Superior temporal gyrus (tissue), 1 donor: ENCODE measurements at regions not wholly inside any gene's neighbourhood (a gene's known extent, or its start where the extent isn't known, plus 50 kb on each side); places are given as distances from the start of the nearest gene placed in this dataset.
"Not testable (repeated sequence)": the region's sequence is repeated elsewhere in the genome, so short reads cannot be mapped to it uniquely, and the experiment has no call there.

Source experiments
- DNase-seq: peaks from one replicate; pipeline ENCODE4 v3.0.0-alpha.2; 2016; ENCODE audit errors: extremely low spot score

DNA sequence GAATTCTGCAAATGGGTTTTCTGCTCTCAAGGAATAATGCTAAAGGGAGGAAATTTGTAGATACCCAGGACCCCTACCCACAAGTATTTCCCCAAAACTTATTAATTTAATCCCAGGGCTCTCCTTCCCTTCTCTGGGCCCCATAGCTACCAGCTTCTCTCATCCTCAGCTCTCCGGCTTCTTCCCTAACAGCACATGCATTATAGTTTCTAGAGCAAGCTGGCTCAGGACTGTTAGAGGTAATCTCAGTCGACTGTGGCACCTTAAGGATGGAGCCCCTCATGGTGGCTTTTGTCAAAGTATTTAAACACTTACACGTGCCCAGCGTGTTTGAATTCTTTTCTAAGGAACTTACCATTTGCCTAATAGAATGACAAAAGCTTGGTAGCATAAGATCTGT lies 252.5 kb upstream of the GAS1 start:
- DNase-seq = no peak

- no peak for DNase-seq
Measured at GRCh38 chr9:87201351-87201751, 254.0 kb upstream of the GAS1 start.

GRCh38 chr9:87206064-87206661 lies 258.9 kb upstream of the GAS1 start:
- no peak for DNase-seq

GRCh38 chr9:87210658-87211057 lies 263.4 kb upstream of the GAS1 start:
- not testable (repeated sequence) for DNase-seq

GRCh38 chr9:87211669-87212068 lies 264.4 kb upstream of the GAS1 start:
- no peak for DNase-seq

GRCh38 chr9:87212605-87213021 lies 265.3 kb upstream of the GAS1 start:
- no peak for DNase-seq

- DNase-seq = no peak
Measured at GRCh38 chr9:87213948-87214347, 266.6 kb upstream of the GAS1 start.

DNA sequence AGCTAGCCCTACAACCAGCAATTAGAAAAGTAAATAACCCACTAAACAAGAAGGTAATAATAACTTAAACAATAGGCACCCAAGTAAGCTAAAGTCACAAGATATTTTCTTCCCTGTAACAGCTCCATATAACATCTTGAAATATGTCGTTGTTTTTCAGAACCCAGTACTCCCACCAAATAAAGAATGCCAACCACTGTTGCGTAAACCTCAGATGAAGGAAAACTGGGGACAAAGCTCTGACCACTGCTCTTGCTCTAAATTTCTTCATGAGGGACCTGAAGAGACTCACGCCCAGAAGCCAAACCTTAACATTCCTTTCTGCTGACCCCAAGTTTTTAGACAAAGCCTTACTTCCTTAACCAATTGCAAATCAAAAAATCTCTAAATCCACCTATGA lies 267.7 kb upstream of the GAS1 start:
- no peak for DNase-seq

GRCh38 chr9:87216036-87216435 lies 268.7 kb upstream of the GAS1 start:
- no peak for DNase-seq

DNA sequence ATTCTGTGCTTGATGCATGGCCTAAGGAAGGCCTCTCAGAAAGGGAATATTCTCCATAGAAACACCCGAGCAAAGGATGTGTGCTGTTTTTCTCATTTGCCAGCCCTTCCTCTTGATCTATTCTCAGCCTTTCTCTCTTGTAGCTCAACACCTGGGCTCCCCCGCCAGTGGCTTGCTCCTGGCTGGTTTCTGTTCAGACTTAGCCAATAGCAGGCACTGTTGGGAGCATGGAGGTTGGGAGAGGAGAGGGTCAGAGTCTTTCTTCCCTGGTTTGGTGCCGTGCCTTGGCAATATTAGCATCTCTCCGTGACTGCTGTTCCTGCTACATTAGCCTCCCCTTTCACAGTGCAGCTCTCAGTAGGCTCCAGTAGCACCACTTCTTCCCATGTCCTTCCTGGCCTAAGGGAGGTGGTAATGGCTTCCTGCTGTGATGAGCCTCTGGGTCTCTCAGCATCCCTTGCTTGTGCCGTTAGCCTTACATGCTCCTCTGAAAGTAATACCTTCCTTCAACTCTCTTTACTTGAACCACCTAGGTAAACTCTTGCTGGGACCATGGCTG lies 269.7 kb upstream of the GAS1 start:
- DNase-seq = no peak

GRCh38 chr9:87223392-87224246 lies 274.0 kb upstream of the DAPK1 start:
- no peak for DNase-seq

DNA sequence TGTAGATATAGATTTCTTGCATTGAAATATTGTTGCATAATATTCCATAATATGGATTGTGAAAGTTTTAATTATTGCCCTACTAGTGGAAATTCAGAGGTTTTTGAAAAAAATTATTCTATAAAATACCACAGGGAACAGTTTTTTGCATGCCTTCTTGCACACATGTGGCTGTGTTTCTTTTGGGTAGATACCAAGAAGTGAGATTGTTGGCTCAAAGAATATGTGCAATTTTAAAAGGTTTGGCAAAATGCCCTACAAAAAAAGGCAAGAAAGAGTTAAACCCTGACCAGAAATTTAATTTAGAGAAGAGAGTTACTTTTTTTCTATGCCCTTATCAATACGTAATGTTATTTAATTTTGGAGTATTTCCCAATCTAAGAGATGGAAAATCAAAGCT lies 270.8 kb upstream of the DAPK1 start:
- no peak for DNase-seq

- no peak for DNase-seq
Measured at GRCh38 chr9:87227456-87227855, 270.2 kb upstream of the DAPK1 start.

GRCh38 chr9:87229108-87229507 lies 268.6 kb upstream of the DAPK1 start:
- DNase-seq = no peak

GRCh38 chr9:87233431-87233830 lies 264.2 kb upstream of the DAPK1 start:
- DNase-seq = no peak

DNA sequence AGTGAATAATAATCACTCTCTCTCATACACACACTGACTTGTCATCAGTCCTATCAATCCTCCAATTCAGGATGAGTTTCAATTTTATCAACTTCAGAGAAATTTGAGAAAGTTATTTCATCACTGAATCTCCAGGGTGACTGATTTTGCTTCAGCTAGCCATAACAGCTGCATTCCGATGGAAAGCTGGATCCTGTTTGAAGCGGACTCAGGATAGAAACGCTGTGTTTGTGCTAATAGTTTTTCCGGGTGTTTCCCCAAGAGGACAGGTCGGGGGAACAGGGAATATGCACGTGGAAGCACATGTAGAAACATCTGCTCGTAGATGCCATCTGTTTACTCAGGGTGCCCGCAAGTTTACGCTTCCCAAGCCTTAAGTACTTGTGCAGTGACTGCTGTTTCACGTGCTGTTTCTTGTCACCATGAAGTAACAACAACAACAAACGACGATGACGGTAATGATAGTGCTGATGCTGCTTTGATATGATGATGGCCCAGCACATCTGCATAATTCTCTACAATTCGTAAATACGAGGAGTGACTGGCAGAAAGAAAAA lies 263.7 kb upstream of the DAPK1 start:
- no peak for DNase-seq

DNA sequence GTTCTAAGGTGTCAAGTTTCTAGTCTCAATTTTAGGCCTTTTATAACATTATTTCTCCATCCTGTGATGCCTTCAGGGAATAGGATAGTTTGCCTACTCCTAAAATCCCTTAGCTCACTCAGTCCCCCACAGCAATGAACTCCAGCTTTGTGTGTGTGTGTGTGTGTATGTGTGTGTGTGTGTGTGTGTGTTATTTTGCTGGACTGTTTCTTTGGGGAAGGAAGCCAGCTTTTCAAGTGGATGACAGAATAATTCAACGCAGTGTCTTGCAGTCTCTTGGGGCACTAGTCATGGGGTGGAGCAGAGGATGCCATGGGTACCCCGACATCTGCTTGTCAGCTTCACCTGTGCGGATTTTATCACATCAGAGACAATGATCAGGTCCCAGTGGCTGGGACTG lies 262.8 kb upstream of the DAPK1 start:
- no peak for DNase-seq

DNA sequence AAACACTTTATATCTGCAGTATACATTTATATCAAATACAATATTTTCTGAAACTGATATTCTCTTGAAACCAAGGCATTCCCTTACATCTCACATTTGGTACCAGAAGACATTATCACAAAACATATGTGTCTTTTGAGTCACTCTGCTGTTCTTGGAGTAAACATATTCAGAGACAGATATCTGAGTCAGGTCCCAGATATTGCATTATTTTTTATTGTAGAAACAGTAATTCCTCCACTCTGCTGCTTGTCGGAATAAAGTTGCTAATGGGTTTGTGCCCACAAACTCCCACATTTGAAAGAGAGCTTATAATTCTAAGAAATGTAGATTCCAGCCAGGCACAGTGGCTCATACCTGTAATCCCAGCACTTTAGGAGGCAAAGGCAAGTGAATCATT lies 261.1 kb upstream of the DAPK1 start:
- DNase-seq = no peak

GRCh38 chr9:87237336-87237735 lies 260.3 kb upstream of the DAPK1 start:
- DNase-seq = no peak

DNA sequence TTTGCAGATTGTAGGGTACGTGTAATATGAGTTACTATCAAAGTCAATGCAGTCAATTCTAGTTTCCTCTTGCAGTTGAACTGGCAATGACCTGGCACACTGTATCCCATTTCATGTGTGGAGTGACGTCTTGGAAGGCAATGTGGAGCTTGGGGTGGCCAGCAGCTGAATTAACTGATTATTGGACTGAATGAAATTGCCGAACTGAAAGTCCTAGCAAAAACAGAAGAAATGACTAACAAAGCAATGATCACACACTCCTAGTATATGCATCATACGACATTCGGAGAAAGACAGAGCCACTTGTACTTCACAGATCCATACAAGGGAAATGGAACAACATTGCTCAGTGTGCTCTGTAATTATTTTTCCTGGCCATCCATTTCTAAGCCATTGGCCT lies 259.1 kb upstream of the DAPK1 start:
- DNase-seq = peak; percentile 16

DNA sequence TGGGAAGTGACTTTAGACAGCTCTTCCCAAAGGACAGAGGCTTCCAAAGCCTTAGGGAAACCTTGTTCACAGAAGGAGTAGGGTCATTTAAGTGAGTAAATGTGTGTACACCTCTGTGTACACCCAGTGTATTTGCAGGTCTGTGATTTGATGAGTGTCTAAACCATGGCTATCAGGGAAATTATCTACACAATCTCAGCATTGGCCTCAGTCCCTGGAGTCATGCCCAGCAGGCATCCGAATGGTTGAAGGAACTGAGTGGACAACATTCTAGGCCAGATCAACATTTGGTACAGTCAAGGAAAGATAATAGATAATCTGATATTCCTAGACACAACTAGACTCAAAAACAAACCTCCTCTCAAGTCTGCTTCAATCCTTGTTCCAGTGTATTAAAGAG lies 258.4 kb upstream of the DAPK1 start:
- DNase-seq = no peak

DNA sequence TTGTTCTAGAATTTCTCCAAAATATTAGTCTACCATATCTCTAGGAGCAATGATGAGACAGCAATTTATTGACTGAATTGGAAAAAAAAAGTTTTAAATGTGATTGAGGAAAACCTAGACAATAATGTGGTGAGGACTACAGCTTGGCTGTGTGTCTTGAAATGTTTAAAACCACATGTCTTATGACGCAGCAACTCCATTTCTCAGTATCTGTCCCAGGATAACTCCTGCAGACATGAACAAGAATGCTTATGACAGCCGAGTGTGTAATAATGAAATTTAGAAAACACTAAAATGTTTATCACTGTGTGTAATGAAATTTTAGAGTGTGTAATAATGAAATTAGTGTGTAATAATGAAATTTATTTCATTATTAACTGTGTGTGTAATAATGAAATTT lies 254.1 kb upstream of the DAPK1 start:
- DNase-seq = no peak

DNA sequence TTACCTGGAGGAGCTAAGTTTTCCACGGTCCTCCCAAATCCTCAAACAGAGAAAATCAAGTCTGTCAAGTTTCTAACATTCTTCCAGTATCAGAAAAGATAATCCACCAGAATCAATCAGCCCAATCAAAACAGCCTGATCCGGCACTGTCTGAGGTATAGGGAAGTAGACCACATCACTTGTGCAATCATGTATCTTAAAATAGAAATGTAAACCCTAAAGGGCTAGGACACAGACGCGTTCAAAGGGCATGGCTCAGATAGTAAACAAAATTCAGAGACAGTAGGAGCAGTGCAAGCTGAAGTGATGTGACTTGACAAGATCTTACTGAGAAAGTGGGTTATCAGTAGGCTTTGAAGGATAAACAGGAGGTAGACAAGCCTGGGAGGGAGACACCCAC lies 252.4 kb upstream of the DAPK1 start:
- no peak for DNase-seq
